SU-DHL-6 (cell line): ENCODE measurements at regions not wholly inside any gene's neighbourhood (a gene's known extent, or its start where the extent isn't known, plus 50 kb on each side); places are given as distances from the start of the nearest gene placed in this dataset.
"Not testable (repeated sequence)": the region's sequence is repeated elsewhere in the genome, so short reads cannot be mapped to it uniquely, and the experiment has no call there.

Source experiments
- H2AFZ ChIP-seq: fragments of 200-600 bp; sonication (generic); 2 replicates; pipeline ENCODE4 v1.6.1; 2014; ENCODE audit warnings: low read depth, mild to moderate bottlenecking, moderate library complexity, mixed read lengths, antibody characterized with exemption, low read length; ENCODE audit not compliant: severe bottlenecking
- H3F3A ChIP-seq: fragments of 200-600 bp; shearing (Covaris generic); 2 replicates; pipeline ENCODE4 v1.6.0; 2016; ENCODE audit warnings: antibody characterized with exemption, mild to moderate bottlenecking; ENCODE audit not compliant: insufficient read depth
- H3K27ac ChIP-seq: fragments of 200-600 bp; sonication (generic); 2 replicates; pipeline ENCODE4 v1.5.1; 2016; ENCODE audit warnings: low read depth, mild to moderate bottlenecking, low read length, moderate library complexity, mixed read lengths
- H3K27me3 ChIP-seq: fragments of 200-600 bp; sonication (generic), shearing (Covaris generic); 2 replicates; pipeline ENCODE4 v1.6.0; 2014; ENCODE audit warnings: mild to moderate bottlenecking, low read length
- H3K36me3 ChIP-seq: fragments of 200-600 bp; sonication (generic); 2 replicates; pipeline ENCODE4 v1.6.1; 2014; ENCODE audit warnings: mild to moderate bottlenecking, low read length, mixed read lengths
- H3K4me2 ChIP-seq: fragments of 300-600, 200-600 bp; shearing (Covaris generic), sonication (generic); 2 replicates; pipeline ENCODE4 v1.6.0; 2014; ENCODE audit warnings: low read length, low read depth, mild to moderate bottlenecking; ENCODE audit not compliant: poor library complexity, severe bottlenecking
- H3K4me3 ChIP-seq: fragments of 200-600 bp; sonication (generic); 2 replicates; pipeline ENCODE4 v1.5.1; 2014; ENCODE audit warnings: antibody characterized with exemption, low read length, mild to moderate bottlenecking, mixed read lengths; ENCODE audit not compliant: insufficient read depth, poor library complexity, severe bottlenecking
- H3K79me2 ChIP-seq: fragments of 200-600 bp; sonication (generic); 2 replicates; pipeline ENCODE4 v1.6.1; 2014; ENCODE audit warnings: mild to moderate bottlenecking, low read length, moderate library complexity; ENCODE audit not compliant: insufficient read depth
- H3K9ac ChIP-seq: fragments of 200-600 bp; sonication (generic); 2 replicates; pipeline ENCODE4 v1.7.0; 2014; ENCODE audit warnings: mild to moderate bottlenecking, low read length
- H3K9me2 ChIP-seq: fragments of 200-600 bp; sonication (generic); replicated peaks from 2 replicates; pipeline ENCODE4 v1.6.1; 2014; ENCODE audit warnings: low read length; ENCODE audit not compliant: insufficient read depth
- H3K9me3 ChIP-seq: fragments of 200-600 bp; sonication (generic); 2 replicates; pipeline ENCODE4 v1.6.1; 2014; ENCODE audit warnings: low read length, mixed read lengths; ENCODE audit not compliant: insufficient read depth
- H4K20me1 ChIP-seq: fragments of 200-600 bp; sonication (generic); 2 replicates; pipeline ENCODE4 v1.6.1; 2014; ENCODE audit warnings: low read depth, mild to moderate bottlenecking, antibody characterized with exemption, low read length, moderate library complexity, mixed read lengths
- CTCF ChIP-seq: fragments of 200-600 bp; sonication (generic); IDR thresholded peaks from one replicate; pipeline ENCODE4 v1.5.1; 2017; ENCODE audit warnings: antibody characterized with exemption, mild to moderate bottlenecking, low read length, moderate library complexity; ENCODE audit not compliant: insufficient read depth, poor library complexity, severe bottlenecking
- EZH2phosphoT487 ChIP-seq: fragments of 200-600 bp; sonication (generic), shearing (Covaris generic); conservative IDR thresholded peaks from 2 replicates; pipeline ENCODE4 v1.6.1; 2018; ENCODE audit warnings: mild to moderate bottlenecking, antibody characterized with exemption, low read length, moderate library complexity, mixed read lengths

GRCh38 chr1:164165466-164165865 is 393.5 kb upstream of the PBX1 start:
- Histone ChIP-seq H3K9me3 (no peaks in the 10 kb centered on the region), H3K27me3 (no peaks in the 10 kb centered on the region), H3F3A (no peaks in the 10 kb centered on the region), H3K9me2 (no peaks in the 10 kb centered on the region), H4K20me1 (no peaks in the 10 kb centered on the region), H3K4me2 (no peak overlapping the region), H3K27ac (no peak overlapping the region), H3K4me3 (no peak overlapping the region), H2AFZ (no peak overlapping the region), H3K79me2 (no peaks in the 10 kb centered on the region), H3K9ac (no peak overlapping the region), H3K36me3 (no peaks in the 10 kb centered on the region)
- TF ChIP-seq CTCF (no peak), EZH2phosphoT487 (no peak)

- H3K9me2 ChIP-seq, H3F3A ChIP-seq, H3K79me2 ChIP-seq, H3K27ac ChIP-seq, H3K27me3 ChIP-seq, H3K9ac ChIP-seq, H2AFZ ChIP-seq, H4K20me1 ChIP-seq, H3K4me2 ChIP-seq, H3K36me3 ChIP-seq, H3K4me3 ChIP-seq, H3K9me3 ChIP-seq: not testable (repeated sequence)
Measured at GRCh38 chr1:164166454-164166853, 392.5 kb upstream of the PBX1 start.

- Histone ChIP-seq H4K20me1 (no peaks in the 10 kb centered on the region), H3K27me3 (no peaks in the 10 kb centered on the region)
Measured at GRCh38 chr1:164177118-164177517, 381.9 kb upstream of the PBX1 start.

GRCh38 chr1:164180824-164181223 is 378.2 kb upstream of the PBX1 start:
- Histone ChIP-seq H3K9me2 (no peaks in the 10 kb centered on the region), H3K79me2 (no peaks in the 10 kb centered on the region), H3K27me3 (no peaks in the 10 kb centered on the region), H3K9me3 (no peaks in the 10 kb centered on the region), H2AFZ (no peak overlapping the region), H3K4me2 (no peak overlapping the region), H3K36me3 (no peaks in the 10 kb centered on the region), H3K4me3 (no peak overlapping the region), H3K27ac (no peak overlapping the region), H3F3A (no peaks in the 10 kb centered on the region), H4K20me1 (no peaks in the 10 kb centered on the region), H3K9ac (no peak overlapping the region)
- TF ChIP-seq EZH2phosphoT487, result no peak
- no peak for TF ChIP-seq CTCF

More at GRCh38 chr1:164177118-164177517, 381.9 kb upstream of the PBX1 start:
- no peak overlapping the region for H3K4me3 ChIP-seq
- H3K9ac ChIP-seq, result no peak overlapping the region
- H3K36me3 ChIP-seq, result no peaks in the 10 kb centered on the region
- no peaks in the 10 kb centered on the region for H3K9me2 ChIP-seq
- no peak overlapping the region for H2AFZ ChIP-seq
- H3K9me3 ChIP-seq, result no peaks in the 10 kb centered on the region
- no peaks in the 10 kb centered on the region for H3K79me2 ChIP-seq
- no peak overlapping the region for H3K4me2 ChIP-seq
- H3F3A ChIP-seq, result no peaks in the 10 kb centered on the region
- TF ChIP-seq EZH2phosphoT487 (no peak), CTCF (no peak)
- no peak overlapping the region for H3K27ac ChIP-seq
